SU-DHL-6 (cell line): ENCODE measurements at regions not wholly inside any gene's neighbourhood (a gene's known extent, or its start where the extent isn't known, plus 50 kb on each side); places are given as distances from the start of the nearest gene placed in this dataset.

Source experiments
- CTCF ChIP-seq: fragments of 200-600 bp; sonication (generic); IDR thresholded peaks from one replicate; pipeline ENCODE4 v1.5.1; 2017; ENCODE audit warnings: antibody characterized with exemption, mild to moderate bottlenecking, low read length, moderate library complexity; ENCODE audit not compliant: insufficient read depth, poor library complexity, severe bottlenecking
- EZH2phosphoT487 ChIP-seq: fragments of 200-600 bp; sonication (generic), shearing (Covaris generic); conservative IDR thresholded peaks from 2 replicates; pipeline ENCODE4 v1.6.1; 2018; ENCODE audit warnings: mild to moderate bottlenecking, antibody characterized with exemption, low read length, moderate library complexity, mixed read lengths

- no peak for TF ChIP-seq CTCF
- TF ChIP-seq EZH2phosphoT487 = no peak
Measured at GRCh38 chr17:36784633-36785032, 152.6 kb upstream of the LHX1 start.
